Mesothelial cell of epicardium (in vitro differentiated cells): ENCODE measurements at regions not wholly inside any gene's neighbourhood (a gene's known extent, or its start where the extent isn't known, plus 50 kb on each side); places are given as distances from the start of the nearest gene placed in this dataset.

Experiments
- DNase-seq, 2 experiments: peaks; one replicate each; pipeline ENCODE4 v3.0.0; 2021; ENCODE audit warnings: low spot score in 2 of 2; ENCODE audit not compliant: unreplicated experiment in 2 of 2
- H3K27ac Mint-ChIP-seq: 2 replicates; pipeline ENCODE4 v1.8.0; 2021; ENCODE audit warnings: mixed read lengths
- H3K27me3 Mint-ChIP-seq: 2 replicates; pipeline ENCODE4 v1.8.0; 2021; ENCODE audit warnings: low read depth, mixed read lengths
- H3K36me3 Mint-ChIP-seq: 2 replicates; pipeline ENCODE4 v1.8.0; 2021; ENCODE audit warnings: mixed read lengths
- H3K4me1 Mint-ChIP-seq: 2 replicates; pipeline ENCODE4 v1.8.0; 2021; ENCODE audit warnings: mixed read lengths
- H3K4me3 Mint-ChIP-seq: 2 replicates; pipeline ENCODE4 v1.8.0; 2021; ENCODE audit warnings: mild to moderate bottlenecking, moderate library complexity, mixed read lengths
- H3K9me3 Mint-ChIP-seq: 2 replicates; pipeline ENCODE4 v1.8.0; 2021; ENCODE audit warnings: mixed read lengths
- TF ChIP-seq, protein P1 (sequence below): fragments of 200-600 bp; sonication (generic); IDR thresholded peaks from one replicate; pipeline ENCODE4 v1.5.0; 2021; ENCODE audit warnings: antibody characterized with exemption; ENCODE audit not compliant: unreplicated experiment

DNA sequence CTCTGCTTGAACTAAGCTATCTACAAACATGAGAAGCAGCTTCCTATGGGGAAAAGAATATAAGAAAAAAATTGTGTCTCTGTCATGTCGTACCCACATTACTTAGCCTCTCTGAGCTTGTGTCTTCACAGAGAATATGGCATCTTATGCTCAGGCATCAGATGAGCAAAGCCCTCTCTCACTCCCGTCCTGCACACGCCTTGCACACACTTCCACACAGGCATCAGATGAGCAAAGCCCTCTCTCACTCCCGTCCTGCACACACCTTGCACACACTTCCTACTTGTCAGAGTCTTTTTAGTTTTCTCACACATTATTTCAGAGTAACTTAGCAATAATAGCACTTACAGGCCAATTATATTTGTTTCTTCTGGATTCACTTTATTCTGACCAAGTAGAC lies 79.0 kb upstream of the DUSP22 start:
- peaks cover 6% of the 10 kb centered on the region for H3K9me3 Mint-ChIP-seq
- no peak overlapping the region for H3K4me3 Mint-ChIP-seq
- no peaks in the 10 kb centered on the region for H3K36me3 Mint-ChIP-seq
- DNase-seq: no peak
- TF ChIP-seq, protein P1, sequence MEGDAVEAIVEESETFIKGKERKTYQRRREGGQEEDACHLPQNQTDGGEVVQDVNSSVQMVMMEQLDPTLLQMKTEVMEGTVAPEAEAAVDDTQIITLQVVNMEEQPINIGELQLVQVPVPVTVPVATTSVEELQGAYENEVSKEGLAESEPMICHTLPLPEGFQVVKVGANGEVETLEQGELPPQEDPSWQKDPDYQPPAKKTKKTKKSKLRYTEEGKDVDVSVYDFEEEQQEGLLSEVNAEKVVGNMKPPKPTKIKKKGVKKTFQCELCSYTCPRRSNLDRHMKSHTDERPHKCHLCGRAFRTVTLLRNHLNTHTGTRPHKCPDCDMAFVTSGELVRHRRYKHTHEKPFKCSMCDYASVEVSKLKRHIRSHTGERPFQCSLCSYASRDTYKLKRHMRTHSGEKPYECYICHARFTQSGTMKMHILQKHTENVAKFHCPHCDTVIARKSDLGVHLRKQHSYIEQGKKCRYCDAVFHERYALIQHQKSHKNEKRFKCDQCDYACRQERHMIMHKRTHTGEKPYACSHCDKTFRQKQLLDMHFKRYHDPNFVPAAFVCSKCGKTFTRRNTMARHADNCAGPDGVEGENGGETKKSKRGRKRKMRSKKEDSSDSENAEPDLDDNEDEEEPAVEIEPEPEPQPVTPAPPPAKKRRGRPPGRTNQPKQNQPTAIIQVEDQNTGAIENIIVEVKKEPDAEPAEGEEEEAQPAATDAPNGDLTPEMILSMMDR: no peak
- no peaks in the 10 kb centered on the region for H3K4me1 Mint-ChIP-seq
- H3K27me3 Mint-ChIP-seq: peaks cover 47% of the 10 kb centered on the region
- no peak overlapping the region for H3K27ac Mint-ChIP-seq

DNA sequence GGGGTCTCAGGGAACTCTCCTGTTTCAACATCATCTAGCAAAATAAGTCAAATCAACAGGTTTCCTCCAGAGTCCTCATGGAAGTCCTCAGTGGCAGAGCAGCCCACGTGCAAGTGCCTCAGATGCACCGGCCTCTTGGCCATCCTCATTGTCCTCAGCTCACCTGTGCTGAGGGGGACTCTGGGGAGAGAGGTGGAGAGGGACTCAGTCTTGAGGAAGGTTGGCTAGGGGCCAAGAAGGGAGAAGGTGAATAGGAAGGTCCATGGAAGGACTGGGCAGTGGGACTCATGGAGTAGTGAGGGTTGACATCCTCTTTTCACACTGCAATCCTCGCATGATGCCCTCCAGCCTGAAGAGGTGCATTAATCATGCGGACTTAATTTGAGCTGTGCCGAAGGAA lies 77.9 kb upstream of the DUSP22 start:
- H3K27ac Mint-ChIP-seq: no peak overlapping the region
- TF ChIP-seq, protein P1: no peak
- no peaks in the 10 kb centered on the region for H3K36me3 Mint-ChIP-seq
- H3K9me3 Mint-ChIP-seq: peaks cover 6% of the 10 kb centered on the region
- H3K4me3 Mint-ChIP-seq: no peak overlapping the region
- DNase-seq: no peak
- no peaks in the 10 kb centered on the region for H3K4me1 Mint-ChIP-seq
- H3K27me3 Mint-ChIP-seq: peaks cover 40% of the 10 kb centered on the region

DNA sequence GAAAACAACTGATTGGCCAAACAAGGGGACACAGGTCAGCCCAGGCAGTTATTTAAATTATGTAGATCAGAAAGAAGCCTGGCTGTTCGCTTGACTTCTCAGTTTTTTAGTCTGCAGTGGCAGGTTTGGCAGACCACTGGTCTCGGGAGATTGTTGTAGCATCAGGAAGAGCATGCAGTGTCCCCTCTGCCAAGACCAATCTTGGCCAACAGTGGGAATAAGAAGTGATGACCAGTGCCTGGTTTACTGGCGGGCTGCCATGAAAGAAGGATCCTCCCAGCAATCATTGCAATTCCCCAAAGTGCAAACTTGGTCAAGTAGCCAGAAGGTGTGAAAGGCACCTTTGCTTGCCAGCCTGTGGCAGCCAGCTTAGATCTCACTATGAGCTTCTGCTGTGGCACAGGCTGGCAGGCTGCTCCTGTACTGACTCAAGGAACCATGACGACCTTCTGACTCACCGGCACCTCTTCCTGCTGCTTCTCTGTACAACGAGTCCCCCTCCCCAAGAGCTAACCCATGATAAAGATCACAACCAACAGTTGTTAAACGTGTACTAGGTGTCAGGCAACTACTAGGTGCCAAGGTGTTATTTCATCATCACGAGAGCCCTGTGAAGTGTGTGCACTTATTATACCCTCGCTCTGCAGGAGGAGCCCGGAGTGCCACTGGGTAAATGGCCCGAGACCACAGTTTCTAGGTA lies 76.8 kb upstream of the DUSP22 start:
- no peak overlapping the region for H3K27ac Mint-ChIP-seq
- no peak overlapping the region for H3K4me3 Mint-ChIP-seq
- H3K4me1 Mint-ChIP-seq: peaks cover 2% of the 10 kb centered on the region
- no peaks in the 10 kb centered on the region for H3K36me3 Mint-ChIP-seq
- peaks cover 35% of the 10 kb centered on the region for H3K27me3 Mint-ChIP-seq
- no peak for DNase-seq
- peaks cover 6% of the 10 kb centered on the region for H3K9me3 Mint-ChIP-seq
- TF ChIP-seq, protein P1: no peak

DNA sequence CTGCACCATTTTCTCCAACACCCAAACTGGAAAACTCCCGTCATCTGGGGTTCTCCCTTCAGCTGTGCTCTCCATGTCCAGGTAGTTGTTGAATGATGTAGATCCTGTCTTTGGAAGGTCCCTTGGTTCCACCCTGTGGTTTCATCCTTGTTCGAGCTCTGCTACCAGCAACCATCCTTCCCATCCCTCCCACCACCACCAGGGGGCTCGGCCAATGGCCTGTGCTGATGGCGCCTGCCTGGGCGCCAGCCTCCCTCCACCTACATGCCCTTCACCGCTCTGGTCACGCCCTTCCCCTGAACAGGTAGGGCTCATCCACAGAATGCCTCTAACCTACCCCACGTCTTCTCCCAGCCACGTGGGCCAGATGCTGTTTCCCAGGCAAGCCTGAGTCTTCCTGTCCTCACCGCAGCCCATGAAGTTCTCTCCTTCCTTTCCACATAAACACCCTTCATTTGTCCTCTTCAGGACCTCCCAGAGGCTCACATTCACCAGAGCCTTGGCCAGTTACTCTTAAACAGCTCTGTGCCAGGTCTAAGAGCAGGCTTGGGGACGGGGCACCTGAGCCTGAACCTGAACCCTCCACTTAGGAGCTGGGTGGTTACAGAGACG lies 75.1 kb upstream of the DUSP22 start:
- Mint-ChIP-seq H3K4me3 (no peak overlapping the region), H3K4me1 (peaks cover 2% of the 10 kb centered on the region), H3K27ac (no peak overlapping the region)

DNA sequence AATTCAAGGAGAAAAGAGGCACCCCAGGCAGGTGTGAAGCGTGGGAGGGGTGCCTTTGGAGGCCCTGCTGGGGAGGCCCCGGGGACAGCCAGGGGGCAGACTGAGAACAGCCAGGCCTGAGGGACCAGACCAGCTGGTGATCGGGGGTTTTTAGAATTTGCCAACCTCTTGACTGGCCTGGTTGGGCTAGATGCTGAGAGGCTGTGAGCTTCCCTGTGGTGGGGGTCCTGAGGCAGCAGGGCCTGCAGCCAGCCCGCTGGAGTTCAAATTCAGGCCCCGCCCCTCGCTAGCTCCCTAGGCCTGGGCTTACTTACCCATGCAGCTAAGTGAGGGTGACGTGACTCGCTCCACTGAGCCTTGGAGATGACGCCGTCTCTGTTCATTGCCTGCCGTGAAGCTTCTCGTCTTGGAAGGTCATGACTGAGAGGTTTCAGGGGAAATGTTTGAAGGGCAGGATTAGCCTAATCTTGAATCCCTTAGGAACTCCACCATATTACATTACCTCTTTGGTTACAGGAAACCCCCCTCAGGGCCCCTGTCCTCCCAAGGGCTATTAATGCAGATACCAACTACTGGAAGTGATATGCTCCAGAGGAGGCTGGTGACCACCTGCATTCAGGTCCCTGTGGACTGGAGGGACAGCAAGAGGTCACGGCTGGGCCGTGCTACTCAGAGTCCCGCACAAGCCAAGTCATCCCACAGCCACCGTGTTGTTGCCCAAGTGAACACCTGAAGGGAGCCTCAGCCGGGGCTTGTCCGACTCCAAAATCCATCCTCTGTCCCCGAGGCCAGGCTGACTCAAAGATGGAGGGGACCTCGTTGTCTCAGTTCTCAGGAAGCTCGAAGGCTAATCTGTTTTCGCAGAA lies 73.9 kb upstream of the DUSP22 start:
- TF ChIP-seq, protein P1: no peak
- peaks cover 4% of the 10 kb centered on the region for H3K9me3 Mint-ChIP-seq
- H3K27me3 Mint-ChIP-seq: peaks cover 30% of the 10 kb centered on the region
- no peak overlapping the region for H3K27ac Mint-ChIP-seq
- no peaks in the 10 kb centered on the region for H3K36me3 Mint-ChIP-seq
- peaks cover 2% of the 10 kb centered on the region for H3K4me1 Mint-ChIP-seq
- no peak overlapping the region for H3K4me3 Mint-ChIP-seq
- no peak for DNase-seq

More for the DNA sequence above, 75.1 kb upstream of the DUSP22 start:
- TF ChIP-seq, protein P1: peak; percentile 53
- H3K9me3 Mint-ChIP-seq: peaks cover 6% of the 10 kb centered on the region
- DNase-seq: no peak
- H3K27me3 Mint-ChIP-seq: peaks cover 29% of the 10 kb centered on the region
- no peaks in the 10 kb centered on the region for H3K36me3 Mint-ChIP-seq
